GM23248 (cell line): ENCODE measurements at regions not wholly inside any gene's neighbourhood (a gene's known extent, or its start where the extent isn't known, plus 50 kb on each side); places are given as distances from the start of the nearest gene placed in this dataset.

ENCODE experiments used
- EZH2 ChIP-seq: fragments of 200-600 bp; sonication (generic); IDR thresholded peaks from 2 replicates; pipeline ENCODE4 v1.6.1; 2018; ENCODE audit warnings: antibody characterized with exemption, mild to moderate bottlenecking; ENCODE audit not compliant: insufficient read depth, poor library complexity, severe bottlenecking
- EZH2phosphoT487 ChIP-seq: fragments of 200-600 bp; sonication (generic); IDR thresholded peaks from 2 replicates; pipeline ENCODE4 v1.6.1; 2018; ENCODE audit warnings: antibody characterized with exemption, moderate library complexity, mild to moderate bottlenecking, low read depth; ENCODE audit not compliant: insufficient read depth

DNA sequence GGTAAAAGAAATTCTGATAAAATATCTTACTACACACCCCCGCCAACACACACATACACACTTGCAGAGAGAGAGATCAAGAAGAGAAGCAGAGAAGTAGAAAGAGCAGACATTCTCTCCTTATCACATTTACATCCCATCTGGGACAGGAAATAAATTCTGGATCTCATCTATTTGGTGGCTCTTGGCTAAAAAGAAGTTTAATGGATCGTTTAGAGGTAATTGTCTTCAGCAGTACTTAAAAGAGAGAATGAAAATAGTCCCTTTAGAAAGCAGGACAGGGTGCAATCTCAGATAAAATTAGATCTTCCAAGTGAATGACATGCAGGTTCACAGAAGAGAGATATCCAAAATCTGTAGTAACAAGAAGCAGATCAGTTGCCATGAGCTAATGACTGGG is 1392.5 kb downstream of the RAPGEF2 start:
- no peak for TF ChIP-seq EZH2
- no peak for TF ChIP-seq EZH2phosphoT487
